ENCODE measurements at regions not wholly inside any gene's neighbourhood (a gene's known extent, or its start where the extent isn't known, plus 50 kb on each side); places are given as distances from the start of the nearest gene placed in this dataset.

GRCh38 chr6:139801571-139802321 is 427.3 kb upstream of the CITED2 start:
- Histone ChIP-seq H3K36me3 (ENCODE audit: control insufficient read depth, insufficient read depth, low read length) (no peaks in the 10 kb centered on the region), H3K27ac (ENCODE audit: low read length) (no peak overlapping the region), H3K4me3 (ENCODE audit: low read length) (no peak overlapping the region), H3K4me1 (ENCODE audit: control insufficient read depth, insufficient read depth, low read length) (no peaks in the 10 kb centered on the region), H3K9me3 (replicated peaks; ENCODE audit: control insufficient read depth, low read depth, low read length) (no peaks in the 10 kb centered on the region), H3K27me3 (ENCODE audit: control insufficient read depth, insufficient read depth, low read length) (no peaks in the 10 kb centered on the region)
- peak; percentile 31 for DNase-seq
- 75% methylated on average over 2 of the region's 2 CpGs for WGBS (ENCODE audit: insufficient coverage)

- Histone ChIP-seq H3K9me3 (replicated peaks; ENCODE audit: control insufficient read depth, low read depth, low read length) (no peaks in the 10 kb centered on the region), H3K36me3 (ENCODE audit: control insufficient read depth, insufficient read depth, low read length) (no peaks in the 10 kb centered on the region), H3K27ac (ENCODE audit: low read length) (no peak overlapping the region), H3K4me1 (ENCODE audit: control insufficient read depth, insufficient read depth, low read length) (no peaks in the 10 kb centered on the region), H3K4me3 (ENCODE audit: low read length) (no peak overlapping the region), H3K27me3 (ENCODE audit: control insufficient read depth, insufficient read depth, low read length) (no peaks in the 10 kb centered on the region)
- WGBS (ENCODE audit: insufficient coverage) = no CpG with 5 or more reads among the region's 1 CpG
- no peak for DNase-seq
Observed at GRCh38 chr6:139800837-139801236, 426.4 kb upstream of the CITED2 start.

- no CpG with 5 or more reads among the region's 1 CpG for WGBS (ENCODE audit: insufficient coverage)
- no peaks in the 10 kb centered on the region for H3K36me3 ChIP-seq (ENCODE audit: control insufficient read depth, insufficient read depth, low read length)
- H3K4me3 ChIP-seq (ENCODE audit: low read length) = no peak overlapping the region
- H3K9me3 ChIP-seq (replicated peaks; ENCODE audit: control insufficient read depth, low read depth, low read length) = peaks cover 2% of the 10 kb centered on the region
- H3K27ac ChIP-seq (ENCODE audit: low read length) = no peak overlapping the region
- H3K27me3 ChIP-seq (ENCODE audit: control insufficient read depth, insufficient read depth, low read length) = no peaks in the 10 kb centered on the region
- DNase-seq = no peak
- no peaks in the 10 kb centered on the region for H3K4me1 ChIP-seq (ENCODE audit: control insufficient read depth, insufficient read depth, low read length)
Observed at GRCh38 chr6:139790527-139790926, 416.1 kb upstream of the CITED2 start.

- Histone ChIP-seq H3K27ac (ENCODE audit: low read length) (no peak overlapping the region), H3K36me3 (ENCODE audit: control insufficient read depth, insufficient read depth, low read length) (no peaks in the 10 kb centered on the region), H3K4me1 (ENCODE audit: control insufficient read depth, insufficient read depth, low read length) (no peaks in the 10 kb centered on the region), H3K9me3 (replicated peaks; ENCODE audit: control insufficient read depth, low read depth, low read length) (peaks cover 6% of the 10 kb centered on the region), H3K4me3 (ENCODE audit: low read length) (no peak overlapping the region), H3K27me3 (ENCODE audit: control insufficient read depth, insufficient read depth, low read length) (no peaks in the 10 kb centered on the region)
- no CpG with 5 or more reads among the region's 2 CpGs for WGBS (ENCODE audit: insufficient coverage)
- no peak for DNase-seq
Observed at GRCh38 chr6:139784222-139784769, 409.8 kb upstream of the CITED2 start.

GRCh38 chr6:139779988-139780774 is 405.7 kb upstream of the CITED2 start:
- Histone ChIP-seq H3K4me3 (ENCODE audit: low read length) (no peak overlapping the region), H3K27me3 (ENCODE audit: control insufficient read depth, insufficient read depth, low read length) (no peaks in the 10 kb centered on the region), H3K27ac (ENCODE audit: low read length) (no peak overlapping the region), H3K36me3 (ENCODE audit: control insufficient read depth, insufficient read depth, low read length) (no peaks in the 10 kb centered on the region), H3K9me3 (replicated peaks; ENCODE audit: control insufficient read depth, low read depth, low read length) (peaks cover 4% of the 10 kb centered on the region), H3K4me1 (ENCODE audit: control insufficient read depth, insufficient read depth, low read length) (peaks cover 4% of the 10 kb centered on the region)
- DNase-seq = no peak
- 85% methylated on average over 7 of the region's 8 CpGs for WGBS (ENCODE audit: insufficient coverage)

- no peak for DNase-seq
- Histone ChIP-seq H3K27ac (ENCODE audit: low read length) (no peak overlapping the region), H3K27me3 (ENCODE audit: control insufficient read depth, insufficient read depth, low read length) (no peaks in the 10 kb centered on the region), H3K36me3 (ENCODE audit: control insufficient read depth, insufficient read depth, low read length) (no peaks in the 10 kb centered on the region), H3K4me1 (ENCODE audit: control insufficient read depth, insufficient read depth, low read length) (peaks cover 4% of the 10 kb centered on the region), H3K9me3 (replicated peaks; ENCODE audit: control insufficient read depth, low read depth, low read length) (no peaks in the 10 kb centered on the region), H3K4me3 (ENCODE audit: low read length) (no peak overlapping the region)
- 16% methylated on average over 3 of the region's 5 CpGs for WGBS (ENCODE audit: insufficient coverage)
Observed at GRCh38 chr6:139778688-139779087, 404.2 kb upstream of the CITED2 start.

GRCh38 chr6:139778106-139778505 is 403.7 kb upstream of the CITED2 start:
- peaks cover 4% of the 10 kb centered on the region for H3K4me1 ChIP-seq (ENCODE audit: control insufficient read depth, insufficient read depth, low read length)
- H3K9me3 ChIP-seq (replicated peaks; ENCODE audit: control insufficient read depth, low read depth, low read length) = no peaks in the 10 kb centered on the region
- H3K27me3 ChIP-seq (ENCODE audit: control insufficient read depth, insufficient read depth, low read length) = no peaks in the 10 kb centered on the region
- no peak overlapping the region for H3K27ac ChIP-seq (ENCODE audit: low read length)
- DNase-seq = no peak
- 70% methylated on average over 3 of the region's 4 CpGs for WGBS (ENCODE audit: insufficient coverage)
- H3K36me3 ChIP-seq (ENCODE audit: control insufficient read depth, insufficient read depth, low read length) = no peaks in the 10 kb centered on the region
- no peak overlapping the region for H3K4me3 ChIP-seq (ENCODE audit: low read length)

- DNase-seq = no peak
- no peak overlapping the region for H3K4me3 ChIP-seq (ENCODE audit: low read length)
Observed at GRCh38 chr6:139777202-139777970, 402.9 kb upstream of the CITED2 start.

GRCh38 chr6:139776041-139776440 is 401.6 kb upstream of the CITED2 start:
- DNase-seq = no peak
- H3K4me1 ChIP-seq (ENCODE audit: control insufficient read depth, insufficient read depth, low read length) = peaks cover 4% of the 10 kb centered on the region
- no peaks in the 10 kb centered on the region for H3K27me3 ChIP-seq (ENCODE audit: control insufficient read depth, insufficient read depth, low read length)
- WGBS (ENCODE audit: insufficient coverage) = no CpG with 5 or more reads among the region's 6 CpGs
- no peak overlapping the region for H3K27ac ChIP-seq (ENCODE audit: low read length)
- no peak overlapping the region for H3K4me3 ChIP-seq (ENCODE audit: low read length)
- H3K9me3 ChIP-seq (replicated peaks; ENCODE audit: control insufficient read depth, low read depth, low read length) = no peaks in the 10 kb centered on the region
- H3K36me3 ChIP-seq (ENCODE audit: control insufficient read depth, insufficient read depth, low read length) = no peaks in the 10 kb centered on the region

More at GRCh38 chr6:139777202-139777970, 402.9 kb upstream of the CITED2 start:
- Histone ChIP-seq H3K9me3 (replicated peaks; ENCODE audit: control insufficient read depth, low read depth, low read length) (no peaks in the 10 kb centered on the region), H3K4me1 (ENCODE audit: control insufficient read depth, insufficient read depth, low read length) (peaks cover 4% of the 10 kb centered on the region), H3K27ac (ENCODE audit: low read length) (no peak overlapping the region), H3K27me3 (ENCODE audit: control insufficient read depth, insufficient read depth, low read length) (no peaks in the 10 kb centered on the region), H3K36me3 (ENCODE audit: control insufficient read depth, insufficient read depth, low read length) (no peaks in the 10 kb centered on the region)
- WGBS (ENCODE audit: insufficient coverage) = 17% methylated on average over 2 of the region's 6 CpGs

- Histone ChIP-seq H3K27ac (ENCODE audit: low read length) (no peak overlapping the region), H3K9me3 (replicated peaks; ENCODE audit: control insufficient read depth, low read depth, low read length) (no peaks in the 10 kb centered on the region), H3K36me3 (ENCODE audit: control insufficient read depth, insufficient read depth, low read length) (no peaks in the 10 kb centered on the region), H3K4me3 (ENCODE audit: low read length) (no peak overlapping the region), H3K27me3 (ENCODE audit: control insufficient read depth, insufficient read depth, low read length) (no peaks in the 10 kb centered on the region), H3K4me1 (ENCODE audit: control insufficient read depth, insufficient read depth, low read length) (peaks cover 8% of the 10 kb centered on the region)
- no peak for DNase-seq
Observed at GRCh38 chr6:139768196-139768595, 393.7 kb upstream of the CITED2 start.

All from muscle of leg (tissue), 3 donors.